ENCODE measurements at regions not wholly inside any gene's neighbourhood (a gene's known extent, or its start where the extent isn't known, plus 50 kb on each side); places are given as distances from the start of the nearest gene placed in this dataset.

GRCh38 chr7:67535241-67535989, 538.8 kb downstream of the TYW1 start:
- Histone ChIP-seq H3K9me3 (replicated peaks; ENCODE audit: low read length) (no peaks in the 10 kb centered on the region), H3K36me3 (ENCODE audit: insufficient read depth, low read length) (no peaks in the 10 kb centered on the region), H3K4me1 (ENCODE audit: control insufficient read depth, insufficient read depth, low read length) (no peaks in the 10 kb centered on the region), H3K27me3 (ENCODE audit: control insufficient read depth, insufficient read depth, low read length) (no peaks in the 10 kb centered on the region), H3K4me2 (ENCODE audit: low read length) (no peak overlapping the region), H3K4me3 (ENCODE audit: low read length) (no peak overlapping the region), H3K9ac (ENCODE audit: low read depth, low read length) (no peak overlapping the region)

GRCh38 chr7:67542916-67543315, 546.3 kb downstream of the TYW1 start:
- Histone ChIP-seq H3K9me3 (replicated peaks; ENCODE audit: low read length) (no peaks in the 10 kb centered on the region), H3K4me2 (ENCODE audit: low read length) (no peak overlapping the region), H3K4me3 (ENCODE audit: low read length) (no peak overlapping the region), H3K4me1 (ENCODE audit: control insufficient read depth, insufficient read depth, low read length) (no peaks in the 10 kb centered on the region), H3K36me3 (ENCODE audit: insufficient read depth, low read length) (no peaks in the 10 kb centered on the region), H3K27me3 (ENCODE audit: control insufficient read depth, insufficient read depth, low read length) (no peaks in the 10 kb centered on the region), H3K9ac (ENCODE audit: low read depth, low read length) (no peak overlapping the region)

- Histone ChIP-seq H3K4me2 (ENCODE audit: low read length) (no peak overlapping the region), H3K4me3 (ENCODE audit: low read length) (no peak overlapping the region), H3K4me1 (ENCODE audit: control insufficient read depth, insufficient read depth, low read length) (no peaks in the 10 kb centered on the region), H3K27me3 (ENCODE audit: control insufficient read depth, insufficient read depth, low read length) (no peaks in the 10 kb centered on the region), H3K36me3 (ENCODE audit: insufficient read depth, low read length) (no peaks in the 10 kb centered on the region), H3K9ac (ENCODE audit: low read depth, low read length) (no peak overlapping the region), H3K9me3 (replicated peaks; ENCODE audit: low read length) (no peaks in the 10 kb centered on the region)
These were observed 550.7 kb downstream of the TYW1 start for GRCh38 chr7:67547183-67547907.

- H3K36me3 ChIP-seq (ENCODE audit: insufficient read depth, low read length) = no peaks in the 10 kb centered on the region
- no peak overlapping the region for H3K9ac ChIP-seq (ENCODE audit: low read depth, low read length)
- H3K9me3 ChIP-seq (replicated peaks; ENCODE audit: low read length) = no peaks in the 10 kb centered on the region
- H3K27me3 ChIP-seq (ENCODE audit: control insufficient read depth, insufficient read depth, low read length) = no peaks in the 10 kb centered on the region
- no peaks in the 10 kb centered on the region for H3K4me1 ChIP-seq (ENCODE audit: control insufficient read depth, insufficient read depth, low read length)
- H3K4me3 ChIP-seq (ENCODE audit: low read length) = no peak overlapping the region
- H3K4me2 ChIP-seq (ENCODE audit: low read length) = no peak overlapping the region
These were observed 552.5 kb downstream of the TYW1 start for GRCh38 chr7:67549126-67549525.

GRCh38 chr7:67550801-67551436, 554.3 kb downstream of the TYW1 start:
- H3K4me3 ChIP-seq (ENCODE audit: low read length) = no peak overlapping the region
- no peaks in the 10 kb centered on the region for H3K4me1 ChIP-seq (ENCODE audit: control insufficient read depth, insufficient read depth, low read length)
- H3K4me2 ChIP-seq (ENCODE audit: low read length) = no peak overlapping the region
- no peaks in the 10 kb centered on the region for H3K27me3 ChIP-seq (ENCODE audit: control insufficient read depth, insufficient read depth, low read length)
- H3K36me3 ChIP-seq (ENCODE audit: insufficient read depth, low read length) = no peaks in the 10 kb centered on the region
- no peak overlapping the region for H3K9ac ChIP-seq (ENCODE audit: low read depth, low read length)
- H3K9me3 ChIP-seq (replicated peaks; ENCODE audit: low read length) = no peaks in the 10 kb centered on the region

GRCh38 chr7:67552738-67553137, 556.1 kb downstream of the TYW1 start:
- no peak overlapping the region for H3K4me3 ChIP-seq (ENCODE audit: low read length)

GRCh38 chr7:67553378-67553777, 556.7 kb downstream of the TYW1 start:
- Histone ChIP-seq H3K4me1 (ENCODE audit: control insufficient read depth, insufficient read depth, low read length) (no peaks in the 10 kb centered on the region), H3K36me3 (ENCODE audit: insufficient read depth, low read length) (no peaks in the 10 kb centered on the region), H3K4me3 (ENCODE audit: low read length) (no peak overlapping the region), H3K27me3 (ENCODE audit: control insufficient read depth, insufficient read depth, low read length) (no peaks in the 10 kb centered on the region), H3K4me2 (ENCODE audit: low read length) (no peak overlapping the region), H3K9ac (ENCODE audit: low read depth, low read length) (no peak overlapping the region), H3K9me3 (replicated peaks; ENCODE audit: low read length) (no peaks in the 10 kb centered on the region)

More at GRCh38 chr7:67552738-67553137, 556.1 kb downstream of the TYW1 start:
- Histone ChIP-seq H3K9ac (ENCODE audit: low read depth, low read length) (no peak overlapping the region), H3K36me3 (ENCODE audit: insufficient read depth, low read length) (no peaks in the 10 kb centered on the region), H3K4me2 (ENCODE audit: low read length) (no peak overlapping the region), H3K4me1 (ENCODE audit: control insufficient read depth, insufficient read depth, low read length) (no peaks in the 10 kb centered on the region), H3K27me3 (ENCODE audit: control insufficient read depth, insufficient read depth, low read length) (no peaks in the 10 kb centered on the region), H3K9me3 (replicated peaks; ENCODE audit: low read length) (no peaks in the 10 kb centered on the region)

- no peak overlapping the region for H3K9ac ChIP-seq (ENCODE audit: low read depth, low read length)
- H3K9me3 ChIP-seq (replicated peaks; ENCODE audit: low read length) = no peaks in the 10 kb centered on the region
- H3K4me2 ChIP-seq (ENCODE audit: low read length) = no peak overlapping the region
These were observed 558.4 kb downstream of the TYW1 start for GRCh38 chr7:67554986-67555385.

GRCh38 chr7:67564959-67565358, 568.3 kb downstream of the TYW1 start:
- Histone ChIP-seq H3K27me3 (ENCODE audit: control insufficient read depth, insufficient read depth, low read length) (no peaks in the 10 kb centered on the region), H3K9me3 (replicated peaks; ENCODE audit: low read length) (no peaks in the 10 kb centered on the region), H3K9ac (ENCODE audit: low read depth, low read length) (no peak overlapping the region), H3K4me1 (ENCODE audit: control insufficient read depth, insufficient read depth, low read length) (no peaks in the 10 kb centered on the region), H3K36me3 (ENCODE audit: insufficient read depth, low read length) (no peaks in the 10 kb centered on the region), H3K4me2 (ENCODE audit: low read length) (no peak overlapping the region), H3K4me3 (ENCODE audit: low read length) (no peak overlapping the region)

More at GRCh38 chr7:67554986-67555385, 558.4 kb downstream of the TYW1 start:
- Histone ChIP-seq H3K36me3 (ENCODE audit: insufficient read depth, low read length) (no peaks in the 10 kb centered on the region), H3K4me3 (ENCODE audit: low read length) (no peak overlapping the region), H3K4me1 (ENCODE audit: control insufficient read depth, insufficient read depth, low read length) (no peaks in the 10 kb centered on the region), H3K27me3 (ENCODE audit: control insufficient read depth, insufficient read depth, low read length) (no peaks in the 10 kb centered on the region)

GRCh38 chr7:67566101-67566500, 569.5 kb downstream of the TYW1 start:
- no peaks in the 10 kb centered on the region for H3K9me3 ChIP-seq (replicated peaks; ENCODE audit: low read length)
- no peaks in the 10 kb centered on the region for H3K36me3 ChIP-seq (ENCODE audit: insufficient read depth, low read length)
- H3K4me3 ChIP-seq (ENCODE audit: low read length) = no peak overlapping the region
- H3K4me1 ChIP-seq (ENCODE audit: control insufficient read depth, insufficient read depth, low read length) = no peaks in the 10 kb centered on the region
- H3K27me3 ChIP-seq (ENCODE audit: control insufficient read depth, insufficient read depth, low read length) = no peaks in the 10 kb centered on the region
- H3K9ac ChIP-seq (ENCODE audit: low read depth, low read length) = no peak overlapping the region
- no peak overlapping the region for H3K4me2 ChIP-seq (ENCODE audit: low read length)

GRCh38 chr7:67571026-67571545, 574.5 kb downstream of the TYW1 start:
- Histone ChIP-seq H3K4me3 (ENCODE audit: low read length) (no peak overlapping the region), H3K4me2 (ENCODE audit: low read length) (no peak overlapping the region), H3K9me3 (replicated peaks; ENCODE audit: low read length) (no peaks in the 10 kb centered on the region), H3K27me3 (ENCODE audit: control insufficient read depth, insufficient read depth, low read length) (no peaks in the 10 kb centered on the region), H3K4me1 (ENCODE audit: control insufficient read depth, insufficient read depth, low read length) (no peaks in the 10 kb centered on the region), H3K9ac (ENCODE audit: low read depth, low read length) (no peak overlapping the region), H3K36me3 (ENCODE audit: insufficient read depth, low read length) (no peaks in the 10 kb centered on the region)

Data from skeletal muscle satellite cell (primary cell).